HEK293 (cell line): ENCODE measurements at regions not wholly inside any gene's neighbourhood (a gene's known extent, or its start where the extent isn't known, plus 50 kb on each side); places are given as distances from the start of the nearest gene placed in this dataset.

ENCODE experiments used
- CTCF ChIP-seq: fragments of 450-650 bp; formaldehyde crosslinking; IDR thresholded peaks from 2 replicates; pipeline ENCODE4 v1.5.1; 2016; ENCODE audit warnings: missing biosample characterization, missing genetic modification characterization
- HOXC10 ChIP-seq: sonication (generic); formaldehyde crosslinking; IDR thresholded peaks from 2 replicates; pipeline ENCODE4 v1.8.1; 2023; ENCODE audit warnings: mild to moderate bottlenecking, missing genetic modification reagents
- ZBTB48 ChIP-seq: fragments of 450-650 bp; formaldehyde crosslinking; IDR thresholded peaks from 2 replicates; pipeline ENCODE4 v1.5.1; 2016; ENCODE audit warnings: missing biosample characterization, missing genetic modification characterization

GRCh38 chr16:80100186-80100585, 440.6 kb upstream of the DYNLRB2 start:
- TF ChIP-seq ZBTB48 (tag by site-specific recombination) (no peak), HOXC10 (CRISPR knock-in tag) (no peak), CTCF (no peak)
